LNCaP clone FGC (cell line): ENCODE measurements at regions not wholly inside any gene's neighbourhood (a gene's known extent, or its start where the extent isn't known, plus 50 kb on each side); places are given as distances from the start of the nearest gene placed in this dataset.

Experiments
- DNase-seq: peaks from one replicate; pipeline ENCODE4 v3.0.0-alpha.2; 2011; ENCODE audit warnings: low read depth
- H3K4me3 ChIP-seq: 2 replicates; pipeline ENCODE4 v1.5.1; 2011; ENCODE audit warnings: mild to moderate bottlenecking, low read depth, low read length, control low read depth
- CTCF ChIP-seq: IDR thresholded peaks from 2 replicates; pipeline ENCODE4 v1.5.1; 2012; ENCODE audit warnings: mild to moderate bottlenecking; ENCODE audit not compliant: control insufficient read depth, insufficient read depth; ENCODE audit errors: extremely low read depth

GRCh38 chr3:25895031-25895430 is 105.1 kb downstream of the OXSM start:
- TF ChIP-seq CTCF: no peak
- no peak for DNase-seq
- H3K4me3 ChIP-seq: no peak overlapping the region

GRCh38 chr3:25895443-25895842 is 105.6 kb downstream of the OXSM start:
- H3K4me3 ChIP-seq: no peak overlapping the region
- no peak for TF ChIP-seq CTCF
- no peak for DNase-seq

- peak; percentile 83 for TF ChIP-seq CTCF
- DNase-seq: peak; percentile 25
Observed at GRCh38 chr3:25897019-25897418, 107.1 kb downstream of the OXSM start.

GRCh38 chr3:25899352-25900101 is 109.6 kb downstream of the OXSM start:
- no peak for DNase-seq
- H3K4me3 ChIP-seq: no peak overlapping the region
- TF ChIP-seq CTCF: no peak

More at GRCh38 chr3:25897019-25897418, 107.1 kb downstream of the OXSM start:
- H3K4me3 ChIP-seq: no peak overlapping the region

GRCh38 chr3:25900161-25900560 is 110.3 kb downstream of the OXSM start:
- DNase-seq: no peak
- no peak overlapping the region for H3K4me3 ChIP-seq
- no peak for TF ChIP-seq CTCF

GRCh38 chr3:25901796-25902195 is 111.9 kb downstream of the OXSM start:
- TF ChIP-seq CTCF: no peak
- no peak overlapping the region for H3K4me3 ChIP-seq
- DNase-seq: no peak

- TF ChIP-seq CTCF: no peak
- no peak overlapping the region for H3K4me3 ChIP-seq
- no peak for DNase-seq
Observed at GRCh38 chr3:25902586-25902985, 112.7 kb downstream of the OXSM start.
